ENCODE measurements at regions not wholly inside any gene's neighbourhood (a gene's known extent, or its start where the extent isn't known, plus 50 kb on each side); places are given as distances from the start of the nearest gene placed in this dataset.

- no peak overlapping the region for H3K4me3 ChIP-seq (ENCODE audit: low read length)
- TF ChIP-seq CTCF (conservative IDR thresholded peaks at IDR 0.05; ENCODE audit: low read length): no peak
- no peak for DNase-seq (ENCODE audit: low read depth)
These were observed 366.9 kb upstream of the RASGEF1B start for GRCh38 chr4:81838586-81838985.

- no peak for DNase-seq (ENCODE audit: low read depth)
- no peak overlapping the region for H3K4me3 ChIP-seq (ENCODE audit: low read length)
- no peak for TF ChIP-seq CTCF (conservative IDR thresholded peaks at IDR 0.05; ENCODE audit: low read length)
These were observed 365.0 kb upstream of the RASGEF1B start for GRCh38 chr4:81836716-81837115.

- no peak for DNase-seq (ENCODE audit: low read depth)
- TF ChIP-seq CTCF (conservative IDR thresholded peaks at IDR 0.05; ENCODE audit: low read length): no peak
- H3K4me3 ChIP-seq (ENCODE audit: low read length): no peak overlapping the region
These were observed 361.9 kb upstream of the RASGEF1B start for GRCh38 chr4:81833576-81833975.

- TF ChIP-seq CTCF (conservative IDR thresholded peaks at IDR 0.05; ENCODE audit: low read length): no peak
- H3K4me3 ChIP-seq (ENCODE audit: low read length): no peak overlapping the region
- DNase-seq (ENCODE audit: low read depth): no peak
These were observed 357.3 kb upstream of the RASGEF1B start for GRCh38 chr4:81828991-81829390.

GRCh38 chr4:81827577-81828202 is 356.0 kb upstream of the RASGEF1B start:
- TF ChIP-seq CTCF (conservative IDR thresholded peaks at IDR 0.05; ENCODE audit: low read length): no peak
- no peak overlapping the region for H3K4me3 ChIP-seq (ENCODE audit: low read length)
- no peak for DNase-seq (ENCODE audit: low read depth)

- no peak for DNase-seq (ENCODE audit: low read depth)
- no peak overlapping the region for H3K4me3 ChIP-seq (ENCODE audit: low read length)
- TF ChIP-seq CTCF (conservative IDR thresholded peaks at IDR 0.05; ENCODE audit: low read length): no peak
These were observed 355.2 kb upstream of the RASGEF1B start for GRCh38 chr4:81826817-81827424.

GRCh38 chr4:81826335-81826734 is 354.6 kb upstream of the RASGEF1B start:
- TF ChIP-seq CTCF (conservative IDR thresholded peaks at IDR 0.05; ENCODE audit: low read length): no peak
- no peak for DNase-seq (ENCODE audit: low read depth)
- no peak overlapping the region for H3K4me3 ChIP-seq (ENCODE audit: low read length)

Data from AG10803 (cell line).